ENCODE measurements at regions not wholly inside any gene's neighbourhood (a gene's known extent, or its start where the extent isn't known, plus 50 kb on each side); places are given as distances from the start of the nearest gene placed in this dataset.
"Not testable (repeated sequence)": the region's sequence is repeated elsewhere in the genome, so short reads cannot be mapped to it uniquely, and the experiment has no call there.

DNA sequence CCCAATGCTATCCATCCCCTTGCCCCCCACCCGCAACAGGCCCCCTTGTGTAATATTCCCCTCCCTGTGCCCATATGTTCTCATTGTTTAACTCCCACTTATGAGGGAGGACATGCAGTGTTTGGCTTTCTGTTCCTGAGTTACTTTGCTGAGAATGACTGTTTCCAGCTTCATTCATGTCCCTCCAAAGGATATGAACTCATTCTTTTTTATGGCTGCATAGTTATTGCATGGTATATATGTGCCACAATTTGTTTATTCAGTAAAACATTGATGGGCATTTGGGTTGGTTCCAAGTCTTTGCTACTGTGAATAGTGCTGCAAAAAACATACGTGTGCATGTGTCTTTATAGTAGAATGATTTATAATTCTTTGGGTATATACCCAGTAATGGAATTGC, 128.4 kb upstream of the RAPGEF2 start:
- TF ChIP-seq, protein P1, sequence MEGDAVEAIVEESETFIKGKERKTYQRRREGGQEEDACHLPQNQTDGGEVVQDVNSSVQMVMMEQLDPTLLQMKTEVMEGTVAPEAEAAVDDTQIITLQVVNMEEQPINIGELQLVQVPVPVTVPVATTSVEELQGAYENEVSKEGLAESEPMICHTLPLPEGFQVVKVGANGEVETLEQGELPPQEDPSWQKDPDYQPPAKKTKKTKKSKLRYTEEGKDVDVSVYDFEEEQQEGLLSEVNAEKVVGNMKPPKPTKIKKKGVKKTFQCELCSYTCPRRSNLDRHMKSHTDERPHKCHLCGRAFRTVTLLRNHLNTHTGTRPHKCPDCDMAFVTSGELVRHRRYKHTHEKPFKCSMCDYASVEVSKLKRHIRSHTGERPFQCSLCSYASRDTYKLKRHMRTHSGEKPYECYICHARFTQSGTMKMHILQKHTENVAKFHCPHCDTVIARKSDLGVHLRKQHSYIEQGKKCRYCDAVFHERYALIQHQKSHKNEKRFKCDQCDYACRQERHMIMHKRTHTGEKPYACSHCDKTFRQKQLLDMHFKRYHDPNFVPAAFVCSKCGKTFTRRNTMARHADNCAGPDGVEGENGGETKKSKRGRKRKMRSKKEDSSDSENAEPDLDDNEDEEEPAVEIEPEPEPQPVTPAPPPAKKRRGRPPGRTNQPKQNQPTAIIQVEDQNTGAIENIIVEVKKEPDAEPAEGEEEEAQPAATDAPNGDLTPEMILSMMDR (IDR thresholded peaks at IDR 0.05) = not testable (repeated sequence)
- TF ChIP-seq EZH2 (IDR thresholded peaks at IDR 0.05; ENCODE audit: borderline replicate concordance, insufficient read depth, low read depth, low read length, poor library complexity, severe bottlenecking) = not testable (repeated sequence)

All from B cell (primary cell).